WTC11 (cell line): ENCODE measurements at regions not wholly inside any gene's neighbourhood (a gene's known extent, or its start where the extent isn't known, plus 50 kb on each side); places are given as distances from the start of the nearest gene placed in this dataset.

ENCODE experiments used
- ATAC-seq: fragments of 200-7000 bp; cut with Tn5 transposase; 2 replicates; pipeline ENCODE4 v1.10.0; 2021; ENCODE audit warnings: mild to moderate bottlenecking, moderate library complexity
- CTCF ChIA-PET: fragments of 300-600 bp; sonication (Branson Sonifier 250); formaldehyde crosslinking; loops from one replicate; lab custom pipeline; 2021; ENCODE audit warnings: antibody characterized with exemption; lab: Charles Lee
- POLR2A ChIA-PET: fragments of 350-600 bp; sonication (Branson Sonifier 250); formaldehyde crosslinking; loops from one replicate; lab custom pipeline; 2021; ENCODE audit warnings: antibody characterized with exemption; lab: Charles Lee
- DNase-seq: peaks from one replicate; pipeline ENCODE4 v3.0.0; 2021; ENCODE audit warnings: low spot score
- H3K27ac Mint-ChIP-seq: 2 replicates; pipeline ENCODE4 v1.8.0; 2021; ENCODE audit warnings: mixed read lengths
- H3K27me3 Mint-ChIP-seq: 2 replicates; pipeline ENCODE4 v1.8.0; 2021; ENCODE audit warnings: low read depth, mild to moderate bottlenecking, moderate library complexity, mixed read lengths
- H3K36me3 Mint-ChIP-seq: 2 replicates; pipeline ENCODE4 v1.8.0; 2021; ENCODE audit warnings: mixed read lengths
- H3K4me1 Mint-ChIP-seq: 2 replicates; pipeline ENCODE4 v1.8.0; 2022; ENCODE audit warnings: mixed read lengths
- H3K4me3 Mint-ChIP-seq: 2 replicates; pipeline ENCODE4 v1.8.0; 2021; ENCODE audit warnings: mild to moderate bottlenecking, moderate library complexity, mixed read lengths
- H3K9me3 Mint-ChIP-seq: 2 replicates; pipeline ENCODE4 v1.8.0; 2021; ENCODE audit warnings: mixed read lengths
- CBFB ChIP-seq: sonication (generic); formaldehyde crosslinking; IDR thresholded peaks from 2 replicates; pipeline ENCODE4 v1.8.1; 2022; ENCODE audit warnings: mild to moderate bottlenecking, low read depth, missing genetic modification reagents
- CREB1 ChIP-seq: sonication (generic); formaldehyde crosslinking; IDR thresholded peaks from 2 replicates; pipeline ENCODE4 v1.8.0; 2023; ENCODE audit warnings: mild to moderate bottlenecking, missing genetic modification reagents
- ELF4 ChIP-seq: sonication (generic); formaldehyde crosslinking; IDR thresholded peaks from 2 replicates; pipeline ENCODE4 v1.8.1; 2022; ENCODE audit warnings: low read depth, mild to moderate bottlenecking, moderate library complexity, missing genetic modification reagents
- FOXP1 ChIP-seq: sonication (generic); formaldehyde crosslinking; IDR thresholded peaks from 2 replicates; pipeline ENCODE4 v1.8.0; 2022; ENCODE audit warnings: missing genetic modification reagents, mild to moderate bottlenecking, moderate library complexity, borderline replicate concordance
- GABPB1 ChIP-seq: sonication (generic); formaldehyde crosslinking; IDR thresholded peaks from 2 replicates; pipeline ENCODE4 v1.8.1; 2023; ENCODE audit warnings: mild to moderate bottlenecking, missing genetic modification reagents
- GTF2I ChIP-seq: fragments of 250-450 bp; sonication (Bioruptor Pico); conservative IDR thresholded peaks from 2 replicates; pipeline ENCODE4 v1.4.0; 2021; ENCODE audit warnings: mild to moderate bottlenecking
- IRF2 ChIP-seq: sonication (generic); formaldehyde crosslinking; IDR thresholded peaks from 2 replicates; pipeline ENCODE4 v1.8.0; 2022; ENCODE audit warnings: low read depth, missing genetic modification reagents, borderline replicate concordance
- JAZF1 ChIP-seq: fragments of 250-450 bp; sonication (Bioruptor Pico); IDR thresholded peaks from 2 replicates; pipeline ENCODE4 v1.9.0; 2021; ENCODE audit warnings: moderate library complexity, mild to moderate bottlenecking, inconsistent platforms
- KAT7 ChIP-seq: sonication (generic); formaldehyde crosslinking; IDR thresholded peaks from 2 replicates; pipeline ENCODE4 v1.8.1; 2023; ENCODE audit warnings: missing genetic modification reagents, mild to moderate bottlenecking, borderline replicate concordance
- NFE2L1 ChIP-seq: sonication (generic); formaldehyde crosslinking; IDR thresholded peaks from 2 replicates; pipeline ENCODE4 v1.8.1; 2023; ENCODE audit warnings: missing genetic modification reagents
- NFYB ChIP-seq: sonication (generic); formaldehyde crosslinking; conservative IDR thresholded peaks from 2 replicates; pipeline ENCODE4 v1.8.0; 2022; ENCODE audit warnings: low read depth, missing genetic modification reagents
- NR2C2 ChIP-seq: sonication (generic); formaldehyde crosslinking; IDR thresholded peaks from 2 replicates; pipeline ENCODE4 v1.8.0; 2022; ENCODE audit warnings: mild to moderate bottlenecking, missing genetic modification reagents
- SOX15 ChIP-seq: fragments of 250-450 bp; sonication (Bioruptor Pico); IDR thresholded peaks from 2 replicates; pipeline ENCODE4 v1.9.0; 2021; ENCODE audit warnings: mild to moderate bottlenecking
- TCF7 ChIP-seq: sonication (generic); formaldehyde crosslinking; IDR thresholded peaks from 2 replicates; pipeline ENCODE4 v1.8.0; 2022; ENCODE audit warnings: mild to moderate bottlenecking, low read depth, missing genetic modification reagents, moderate library complexity
- TEAD4 ChIP-seq: sonication (generic); formaldehyde crosslinking; IDR thresholded peaks from 2 replicates; pipeline ENCODE4 v1.8.0; 2022; ENCODE audit warnings: mild to moderate bottlenecking, missing genetic modification reagents
- TP53 ChIP-seq: sonication (generic); formaldehyde crosslinking; IDR thresholded peaks from 2 replicates; pipeline ENCODE4 v1.8.1; 2023; ENCODE audit warnings: mild to moderate bottlenecking, missing genetic modification reagents
- ZNF232 ChIP-seq: sonication (generic); formaldehyde crosslinking; IDR thresholded peaks from 2 replicates; pipeline ENCODE4 v1.8.0; 2022; ENCODE audit warnings: mild to moderate bottlenecking, missing genetic modification reagents
- ZNF396 ChIP-seq: fragments of 250-450 bp; sonication (Bioruptor Pico); IDR thresholded peaks from 2 replicates; pipeline ENCODE4 v1.8.0; 2021; ENCODE audit warnings: mild to moderate bottlenecking, moderate library complexity, borderline replicate concordance
- ZNF416 ChIP-seq: fragments of 250-450 bp; sonication (Bioruptor Pico); IDR thresholded peaks from 2 replicates; pipeline ENCODE4 v1.9.0; 2021; ENCODE audit warnings: mild to moderate bottlenecking, inconsistent platforms
- ZNF671 ChIP-seq: fragments of 250-450 bp; sonication (Bioruptor Pico); IDR thresholded peaks from 2 replicates; pipeline ENCODE4 v1.8.0; 2021; ENCODE audit warnings: mild to moderate bottlenecking
- TF ChIP-seq, protein P1 (sequence below): sonication (generic); formaldehyde crosslinking; IDR thresholded peaks from 2 replicates; pipeline ENCODE4 v1.8.1; 2022; ENCODE audit warnings: low read depth, mild to moderate bottlenecking, moderate library complexity, missing genetic modification reagents, borderline replicate concordance
- TF ChIP-seq, protein P2 (sequence below): sonication (generic); formaldehyde crosslinking; conservative IDR thresholded peaks from 2 replicates; pipeline ENCODE4 v1.8.1; 2022; ENCODE audit warnings: mild to moderate bottlenecking, missing genetic modification reagents
- TF ChIP-seq, protein P3 (sequence below): sonication (generic); formaldehyde crosslinking; conservative IDR thresholded peaks from 2 replicates; pipeline ENCODE4 v1.8.1; 2023; ENCODE audit warnings: mild to moderate bottlenecking, low read depth, missing genetic modification reagents, moderate library complexity
- TF ChIP-seq, protein P4 (sequence below): sonication (generic); formaldehyde crosslinking; IDR thresholded peaks from 2 replicates; pipeline ENCODE4 v1.8.1; 2023; ENCODE audit warnings: mild to moderate bottlenecking, missing genetic modification reagents, borderline replicate concordance
- TF ChIP-seq, protein P5 (sequence below): fragments of 250-450 bp; sonication (Bioruptor Pico); IDR thresholded peaks from 2 replicates; pipeline ENCODE4 v1.8.0; 2021; ENCODE audit warnings: mild to moderate bottlenecking

DNA sequence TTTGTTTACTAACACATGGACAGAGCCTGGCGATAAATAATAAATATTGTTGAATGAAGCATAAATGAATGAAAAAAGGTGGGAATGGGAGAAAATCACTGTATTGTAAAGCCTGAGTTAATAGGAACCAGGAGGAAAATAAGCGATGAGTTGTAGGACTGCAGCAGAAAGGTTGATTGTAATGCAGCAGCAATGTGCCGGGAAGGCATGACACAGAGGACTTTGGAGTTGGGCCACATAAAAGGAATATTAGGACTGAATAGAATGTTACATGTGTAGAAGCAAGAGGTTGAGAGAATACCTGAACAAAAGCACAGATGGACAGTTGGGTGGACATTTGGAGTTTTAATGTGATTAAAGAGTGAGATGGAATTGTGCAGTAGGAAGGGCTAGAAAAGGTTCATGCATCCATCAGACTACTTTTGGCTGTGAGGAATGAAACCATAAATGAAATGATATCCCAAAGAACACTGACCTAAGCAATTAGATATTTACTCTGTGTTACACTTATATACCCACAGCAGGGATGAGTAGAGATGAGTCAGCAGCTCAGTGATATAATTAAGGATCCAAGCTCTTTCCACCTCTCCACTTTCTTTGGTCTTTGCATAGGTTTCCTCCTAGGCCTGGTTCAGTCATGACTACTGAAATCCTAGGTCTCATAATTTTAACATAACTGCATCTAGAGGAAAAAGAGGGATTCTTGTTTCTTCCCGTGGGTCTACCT, 55.4 kb downstream of the CCER1 start:
- ATAC-seq (no peak), DNase-seq (no peak)
- Mint-ChIP-seq H3K27ac (no peak overlapping the region), H3K27me3 (no peaks in the 10 kb centered on the region), H3K36me3 (no peaks in the 10 kb centered on the region), H3K4me1 (no peaks in the 10 kb centered on the region), H3K9me3 (no peaks in the 10 kb centered on the region), H3K4me3 (no peak overlapping the region)
- ChIA-PET CTCF (interaction anchor here (1.0 kb wide), 1 partner anchor 45 kb away, joined by 3 read pairs; no protein-coding TSS in a partner anchor), POLR2A (no interaction called here)
- TF ChIP-seq JAZF1 (CRISPR knock-in tag): no peak
- TF ChIP-seq CREB1 (CRISPR knock-in tag): no peak

DNA sequence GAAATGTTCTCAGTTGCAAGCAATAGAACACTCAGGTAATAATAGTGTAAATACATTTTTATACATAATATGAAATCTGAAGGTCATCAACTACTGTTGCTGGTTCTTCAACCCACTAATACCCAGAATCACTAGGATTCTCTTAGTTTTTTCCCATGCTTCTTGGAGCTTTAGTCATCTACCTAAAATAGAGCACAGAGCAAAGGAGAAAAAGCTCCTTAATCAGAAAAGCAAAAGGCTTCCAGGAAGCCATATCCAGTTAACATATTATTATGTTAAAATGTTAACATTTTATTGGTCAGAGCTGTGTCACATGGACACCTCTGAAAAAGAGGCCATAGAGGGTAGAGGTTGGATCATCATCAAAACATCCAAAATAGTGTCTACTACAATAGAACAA, 57.0 kb downstream of the CCER1 start:
- DNase-seq (no peak), ATAC-seq (no peak)
- TF ChIP-seq KAT7 (CRISPR knock-in tag) (no peak), ZNF396 (CRISPR knock-in tag) (no peak), ZNF232 (CRISPR knock-in tag) (no peak), CREB1 (CRISPR knock-in tag) (no peak), GTF2I (CRISPR knock-in tag) (no peak), NFE2L1 (CRISPR knock-in tag) (no peak), ZNF416 (CRISPR knock-in tag) (no peak), GABPB1 (CRISPR knock-in tag) (no peak), CBFB (no peak), TCF7 (CRISPR knock-in tag) (no peak), ELF4 (CRISPR knock-in tag) (no peak), SOX15 (CRISPR knock-in tag) (no peak), TEAD4 (CRISPR knock-in tag) (no peak), IRF2 (no peak), NFYB (CRISPR knock-in tag) (no peak), FOXP1 (CRISPR knock-in tag) (no peak), NR2C2 (no peak)
- TF ChIP-seq, protein P1, sequence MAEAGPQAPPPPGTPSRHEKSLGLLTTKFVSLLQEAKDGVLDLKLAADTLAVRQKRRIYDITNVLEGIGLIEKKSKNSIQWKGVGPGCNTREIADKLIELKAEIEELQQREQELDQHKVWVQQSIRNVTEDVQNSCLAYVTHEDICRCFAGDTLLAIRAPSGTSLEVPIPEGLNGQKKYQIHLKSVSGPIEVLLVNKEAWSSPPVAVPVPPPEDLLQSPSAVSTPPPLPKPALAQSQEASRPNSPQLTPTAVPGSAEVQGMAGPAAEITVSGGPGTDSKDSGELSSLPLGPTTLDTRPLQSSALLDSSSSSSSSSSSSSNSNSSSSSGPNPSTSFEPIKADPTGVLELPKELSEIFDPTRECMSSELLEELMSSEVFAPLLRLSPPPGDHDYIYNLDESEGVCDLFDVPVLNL (CRISPR knock-in tag): no peak
- TF ChIP-seq, protein P2, sequence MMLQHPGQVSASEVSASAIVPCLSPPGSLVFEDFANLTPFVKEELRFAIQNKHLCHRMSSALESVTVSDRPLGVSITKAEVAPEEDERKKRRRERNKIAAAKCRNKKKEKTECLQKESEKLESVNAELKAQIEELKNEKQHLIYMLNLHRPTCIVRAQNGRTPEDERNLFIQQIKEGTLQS (CRISPR knock-in tag): no peak
- Mint-ChIP-seq H3K27me3 (no peaks in the 10 kb centered on the region), H3K4me1 (no peaks in the 10 kb centered on the region), H3K4me3 (no peak overlapping the region), H3K9me3 (no peaks in the 10 kb centered on the region), H3K36me3 (no peaks in the 10 kb centered on the region), H3K27ac (no peak overlapping the region)
- ChIA-PET POLR2A (no interaction called here), CTCF (no interaction called here)

DNA sequence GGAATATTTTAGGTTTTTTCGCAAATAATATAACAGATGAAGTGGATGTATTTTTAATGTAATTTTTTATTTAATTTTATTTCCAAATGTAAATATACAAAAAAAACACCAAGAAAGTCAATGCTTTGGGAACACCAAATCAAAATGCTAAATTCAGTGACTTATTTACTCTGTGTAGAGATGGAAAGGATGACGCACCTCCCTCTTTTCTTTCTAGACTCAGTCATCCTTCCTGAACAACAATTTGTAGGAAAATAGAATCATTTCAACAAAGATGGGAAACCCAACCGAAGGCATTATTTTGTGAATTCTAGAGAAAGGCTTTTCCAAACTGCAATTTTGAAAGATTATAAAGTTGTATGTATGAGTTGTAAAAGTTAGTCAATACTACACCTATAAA, 57.7 kb downstream of the CCER1 start:
- Mint-ChIP-seq H3K36me3 (no peaks in the 10 kb centered on the region), H3K27ac (no peak overlapping the region), H3K27me3 (no peaks in the 10 kb centered on the region), H3K4me1 (no peaks in the 10 kb centered on the region), H3K9me3 (no peaks in the 10 kb centered on the region), H3K4me3 (no peak overlapping the region)
- CTCF ChIA-PET: no interaction called here
- POLR2A ChIA-PET: no interaction called here
- DNase-seq (no peak), ATAC-seq (no peak)
- TF ChIP-seq, protein P3, sequence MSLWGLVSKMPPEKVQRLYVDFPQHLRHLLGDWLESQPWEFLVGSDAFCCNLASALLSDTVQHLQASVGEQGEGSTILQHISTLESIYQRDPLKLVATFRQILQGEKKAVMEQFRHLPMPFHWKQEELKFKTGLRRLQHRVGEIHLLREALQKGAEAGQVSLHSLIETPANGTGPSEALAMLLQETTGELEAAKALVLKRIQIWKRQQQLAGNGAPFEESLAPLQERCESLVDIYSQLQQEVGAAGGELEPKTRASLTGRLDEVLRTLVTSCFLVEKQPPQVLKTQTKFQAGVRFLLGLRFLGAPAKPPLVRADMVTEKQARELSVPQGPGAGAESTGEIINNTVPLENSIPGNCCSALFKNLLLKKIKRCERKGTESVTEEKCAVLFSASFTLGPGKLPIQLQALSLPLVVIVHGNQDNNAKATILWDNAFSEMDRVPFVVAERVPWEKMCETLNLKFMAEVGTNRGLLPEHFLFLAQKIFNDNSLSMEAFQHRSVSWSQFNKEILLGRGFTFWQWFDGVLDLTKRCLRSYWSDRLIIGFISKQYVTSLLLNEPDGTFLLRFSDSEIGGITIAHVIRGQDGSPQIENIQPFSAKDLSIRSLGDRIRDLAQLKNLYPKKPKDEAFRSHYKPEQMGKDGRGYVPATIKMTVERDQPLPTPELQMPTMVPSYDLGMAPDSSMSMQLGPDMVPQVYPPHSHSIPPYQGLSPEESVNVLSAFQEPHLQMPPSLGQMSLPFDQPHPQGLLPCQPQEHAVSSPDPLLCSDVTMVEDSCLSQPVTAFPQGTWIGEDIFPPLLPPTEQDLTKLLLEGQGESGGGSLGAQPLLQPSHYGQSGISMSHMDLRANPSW (CRISPR knock-in tag): no peak
- TF ChIP-seq ZNF232 (CRISPR knock-in tag) (no peak), JAZF1 (CRISPR knock-in tag) (no peak), ZNF671 (no peak), TP53 (CRISPR knock-in tag) (no peak), GABPB1 (CRISPR knock-in tag) (no peak), KAT7 (CRISPR knock-in tag) (no peak)
- TF ChIP-seq, protein P4, sequence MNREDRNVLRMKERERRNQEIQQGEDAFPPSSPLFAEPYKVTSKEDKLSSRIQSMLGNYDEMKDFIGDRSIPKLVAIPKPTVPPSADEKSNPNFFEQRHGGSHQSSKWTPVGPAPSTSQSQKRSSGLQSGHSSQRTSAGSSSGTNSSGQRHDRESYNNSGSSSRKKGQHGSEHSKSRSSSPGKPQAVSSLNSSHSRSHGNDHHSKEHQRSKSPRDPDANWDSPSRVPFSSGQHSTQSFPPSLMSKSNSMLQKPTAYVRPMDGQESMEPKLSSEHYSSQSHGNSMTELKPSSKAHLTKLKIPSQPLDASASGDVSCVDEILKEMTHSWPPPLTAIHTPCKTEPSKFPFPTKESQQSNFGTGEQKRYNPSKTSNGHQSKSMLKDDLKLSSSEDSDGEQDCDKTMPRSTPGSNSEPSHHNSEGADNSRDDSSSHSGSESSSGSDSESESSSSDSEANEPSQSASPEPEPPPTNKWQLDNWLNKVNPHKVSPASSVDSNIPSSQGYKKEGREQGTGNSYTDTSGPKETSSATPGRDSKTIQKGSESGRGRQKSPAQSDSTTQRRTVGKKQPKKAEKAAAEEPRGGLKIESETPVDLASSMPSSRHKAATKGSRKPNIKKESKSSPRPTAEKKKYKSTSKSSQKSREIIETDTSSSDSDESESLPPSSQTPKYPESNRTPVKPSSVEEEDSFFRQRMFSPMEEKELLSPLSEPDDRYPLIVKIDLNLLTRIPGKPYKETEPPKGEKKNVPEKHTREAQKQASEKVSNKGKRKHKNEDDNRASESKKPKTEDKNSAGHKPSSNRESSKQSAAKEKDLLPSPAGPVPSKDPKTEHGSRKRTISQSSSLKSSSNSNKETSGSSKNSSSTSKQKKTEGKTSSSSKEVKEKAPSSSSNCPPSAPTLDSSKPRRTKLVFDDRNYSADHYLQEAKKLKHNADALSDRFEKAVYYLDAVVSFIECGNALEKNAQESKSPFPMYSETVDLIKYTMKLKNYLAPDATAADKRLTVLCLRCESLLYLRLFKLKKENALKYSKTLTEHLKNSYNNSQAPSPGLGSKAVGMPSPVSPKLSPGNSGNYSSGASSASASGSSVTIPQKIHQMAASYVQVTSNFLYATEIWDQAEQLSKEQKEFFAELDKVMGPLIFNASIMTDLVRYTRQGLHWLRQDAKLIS: no peak
- TF ChIP-seq, protein P5, sequence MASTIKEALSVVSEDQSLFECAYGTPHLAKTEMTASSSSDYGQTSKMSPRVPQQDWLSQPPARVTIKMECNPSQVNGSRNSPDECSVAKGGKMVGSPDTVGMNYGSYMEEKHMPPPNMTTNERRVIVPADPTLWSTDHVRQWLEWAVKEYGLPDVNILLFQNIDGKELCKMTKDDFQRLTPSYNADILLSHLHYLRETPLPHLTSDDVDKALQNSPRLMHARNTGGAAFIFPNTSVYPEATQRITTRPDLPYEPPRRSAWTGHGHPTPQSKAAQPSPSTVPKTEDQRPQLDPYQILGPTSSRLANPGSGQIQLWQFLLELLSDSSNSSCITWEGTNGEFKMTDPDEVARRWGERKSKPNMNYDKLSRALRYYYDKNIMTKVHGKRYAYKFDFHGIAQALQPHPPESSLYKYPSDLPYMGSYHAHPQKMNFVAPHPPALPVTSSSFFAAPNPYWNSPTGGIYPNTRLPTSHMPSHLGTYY (CRISPR knock-in tag): no peak
